Frontal cortex (tissue), 3 donors: ENCODE measurements at regions not wholly inside any gene's neighbourhood (a gene's known extent, or its start where the extent isn't known, plus 50 kb on each side); places are given as distances from the start of the nearest gene placed in this dataset.
"Not testable (repeated sequence)": the region's sequence is repeated elsewhere in the genome, so short reads cannot be mapped to it uniquely, and the experiment has no call there.

Experiments
- DNase-seq, 2 donors: peaks; one replicate each; pipeline ENCODE4 v3.0.0; 2012; ENCODE audit warnings: low spot score in 2 of 2
- FAIRE-seq: peaks from 2 replicates; lab custom pipeline; 2012; peaks lifted over from hg19 to GRCh38; lab: Jason Lieb, UNC
- donor health status: control.
- donor health status: control.
- donor health status: control.

DNA sequence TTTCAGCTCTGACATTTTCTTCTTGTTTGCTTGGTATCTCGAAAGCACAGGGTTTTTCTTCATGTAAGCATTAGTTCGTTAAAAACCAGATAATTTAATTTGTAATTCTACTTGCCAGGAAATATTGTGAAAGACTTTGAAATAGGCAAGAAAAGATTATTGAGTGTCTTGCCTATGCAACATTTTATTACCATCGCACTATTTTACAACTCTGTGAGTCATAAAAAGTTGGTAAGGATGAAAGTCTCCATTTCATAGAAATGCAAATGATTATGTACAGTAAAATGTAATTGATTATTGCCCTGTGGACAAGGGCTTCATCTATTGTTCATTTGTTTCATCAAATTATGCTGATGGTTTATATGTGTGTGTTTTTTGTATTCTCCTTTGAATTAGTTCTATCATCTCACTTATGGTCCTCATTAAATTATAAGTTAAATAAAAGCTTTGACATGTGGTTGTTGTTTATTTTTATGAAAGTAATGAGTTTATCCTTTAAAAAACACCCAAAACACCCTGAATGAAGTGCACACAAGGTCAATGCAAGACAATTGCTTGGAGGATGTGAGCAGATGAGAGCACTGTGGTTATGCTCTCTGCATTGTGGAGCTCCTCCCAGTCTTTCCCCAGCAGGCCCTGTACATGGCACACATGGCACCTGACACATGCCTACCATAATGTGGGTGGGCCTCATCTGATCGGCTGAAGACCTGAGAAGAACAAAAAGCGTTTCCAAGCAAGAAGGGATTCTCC lies 230.8 kb downstream of the CXCL12 start:
- DNase-seq = no peak
- FAIRE-seq = no peak

DNA sequence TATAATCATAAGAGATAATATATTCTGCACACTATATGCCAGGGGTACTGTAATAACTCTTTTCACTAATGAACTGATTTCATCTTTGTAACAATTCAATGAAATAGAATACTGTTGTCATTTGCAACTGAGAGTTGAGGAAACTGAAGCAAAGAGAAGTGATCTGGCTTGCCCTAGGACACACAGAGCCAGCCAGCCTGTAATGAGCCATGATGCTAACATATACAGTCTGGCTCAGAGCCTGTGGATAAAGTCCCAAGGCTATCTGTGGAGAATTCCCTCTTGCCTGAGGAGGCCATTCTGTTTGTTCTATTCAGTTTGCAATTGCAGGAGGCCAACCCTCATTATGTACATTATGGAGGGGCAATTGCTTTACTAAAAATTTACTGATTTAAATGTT lies 241.3 kb downstream of the CXCL12 start:
- no peak for DNase-seq

DNA sequence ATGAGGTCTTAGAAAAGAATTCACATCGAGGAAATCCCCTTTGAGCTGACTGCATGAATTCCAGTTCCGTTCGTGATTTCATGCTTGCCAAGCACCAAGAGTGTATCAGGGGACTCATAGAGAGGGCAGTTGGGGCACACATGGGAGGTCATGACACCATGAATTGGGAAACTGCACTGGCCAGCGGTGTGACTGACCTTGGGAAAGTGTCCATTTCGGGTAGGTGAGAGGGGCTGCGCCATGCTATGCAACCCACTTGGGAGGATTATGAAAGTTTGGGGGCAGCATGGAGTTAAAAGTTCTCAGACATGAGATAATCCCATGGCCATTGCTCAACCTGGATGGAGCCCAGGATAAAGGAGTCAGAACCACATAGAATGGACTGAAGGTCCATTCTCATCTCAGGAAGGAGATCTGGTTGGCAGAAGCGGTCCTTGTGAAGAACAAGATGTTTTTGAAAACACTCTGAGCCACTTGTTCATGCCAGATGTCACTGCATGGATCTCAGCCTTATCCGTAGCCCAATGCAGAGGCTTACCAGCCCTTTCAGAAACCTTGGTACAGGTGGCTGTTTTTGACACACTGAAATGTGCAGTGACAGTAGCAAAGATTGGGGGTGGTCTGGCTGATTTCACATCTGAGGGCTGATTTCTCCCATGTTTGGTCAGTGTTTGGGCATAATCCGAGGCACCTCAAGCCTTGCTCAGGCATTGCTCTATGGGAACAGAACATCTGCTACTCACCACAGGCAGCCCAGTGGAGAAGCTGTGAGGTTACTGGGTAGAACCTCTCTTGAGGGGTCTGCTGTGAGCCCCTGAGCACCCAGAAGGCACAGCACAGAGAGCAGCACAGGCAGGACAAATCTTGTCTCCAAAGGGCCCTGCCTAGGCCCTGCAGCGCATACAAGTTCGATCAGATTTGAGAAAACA lies 252.3 kb downstream of the CXCL12 start:
- DNase-seq (no peak), FAIRE-seq (no peak)

More for the DNA sequence above, 241.3 kb downstream of the CXCL12 start:
- FAIRE-seq = no peak

DNA sequence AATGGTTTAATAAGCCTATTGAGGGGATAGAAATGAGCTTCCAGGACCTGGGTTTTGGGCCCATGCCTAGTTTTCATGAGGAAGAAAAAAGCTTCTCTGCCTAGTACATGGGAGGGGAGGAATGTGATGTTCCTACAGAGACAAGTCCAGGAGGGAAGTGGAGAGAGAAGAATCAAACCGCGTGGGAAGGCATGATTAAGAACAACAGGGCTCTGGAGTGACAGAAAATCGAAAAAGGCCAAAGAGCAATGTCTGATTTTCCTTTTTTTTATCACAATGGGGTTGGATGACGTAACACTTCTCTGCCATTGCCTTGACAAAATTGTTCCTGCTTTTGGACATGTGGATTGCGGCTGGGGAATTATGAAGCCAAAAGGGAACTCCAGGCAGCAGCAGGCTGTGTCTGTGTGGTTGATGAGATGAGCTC lies 258.6 kb downstream of the CXCL12 start:
- DNase-seq = no peak
- FAIRE-seq = no peak

DNA sequence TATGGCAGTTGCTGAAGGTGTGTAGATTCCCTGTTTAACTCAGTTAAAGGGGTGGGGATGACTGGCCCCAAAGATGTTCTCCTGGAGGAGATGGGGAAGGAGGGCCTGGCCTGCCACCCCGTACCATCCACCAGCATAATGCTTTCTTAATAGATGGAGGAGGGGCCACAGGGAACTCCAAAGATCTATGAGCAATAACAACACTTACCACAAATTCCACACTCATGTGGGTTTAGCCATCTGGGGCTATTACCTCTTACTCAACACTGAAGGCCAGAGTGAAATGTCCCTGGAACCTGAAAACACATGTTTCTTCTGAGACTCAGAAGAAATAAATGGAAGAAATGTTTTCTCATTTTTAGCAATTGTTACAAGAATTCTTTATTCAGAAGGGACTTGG lies 259.0 kb downstream of the CXCL12 start:
- no peak for DNase-seq
- FAIRE-seq = no peak

DNA sequence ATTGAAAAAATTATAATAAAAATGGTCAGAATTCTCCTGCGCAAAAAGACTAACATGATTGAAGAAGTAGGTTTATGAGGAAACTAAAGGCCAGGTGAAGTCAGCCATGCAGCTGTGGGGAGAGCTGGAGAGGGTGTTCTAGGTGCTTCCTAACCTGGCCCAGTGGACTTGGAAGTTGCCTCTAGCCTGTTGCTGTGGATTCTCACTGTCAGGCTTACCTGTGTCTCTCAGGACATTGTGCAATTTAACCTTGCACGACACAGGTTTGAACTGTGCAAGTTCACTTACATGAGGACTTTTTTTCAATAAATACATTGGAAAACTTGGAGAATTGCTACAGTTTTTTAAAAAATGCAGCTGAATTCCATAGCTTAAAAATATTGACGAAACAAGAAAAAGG lies 266.4 kb downstream of the CXCL12 start:
- no peak for DNase-seq
- FAIRE-seq = no peak

DNA sequence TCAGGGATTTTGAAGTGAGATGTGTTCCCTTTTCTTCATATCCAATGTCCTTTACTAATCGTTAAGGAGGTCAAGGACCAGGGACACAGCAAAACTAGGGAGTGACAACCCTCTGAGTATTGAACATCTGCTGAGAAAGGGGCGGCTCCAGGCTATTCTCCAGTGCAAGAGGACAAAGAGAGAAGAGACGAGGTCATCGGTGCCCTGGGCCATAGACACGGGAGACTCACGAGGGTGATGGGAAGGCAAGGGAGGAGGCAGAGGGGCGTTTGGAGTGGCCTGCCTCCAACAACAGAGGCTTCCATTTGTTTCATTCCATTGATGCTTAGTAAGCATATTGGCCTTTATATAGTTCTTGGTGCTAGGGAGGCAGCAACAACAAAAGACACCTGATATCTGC lies 268.4 kb downstream of the CXCL12 start:
- no peak for FAIRE-seq
- no peak for DNase-seq

DNA sequence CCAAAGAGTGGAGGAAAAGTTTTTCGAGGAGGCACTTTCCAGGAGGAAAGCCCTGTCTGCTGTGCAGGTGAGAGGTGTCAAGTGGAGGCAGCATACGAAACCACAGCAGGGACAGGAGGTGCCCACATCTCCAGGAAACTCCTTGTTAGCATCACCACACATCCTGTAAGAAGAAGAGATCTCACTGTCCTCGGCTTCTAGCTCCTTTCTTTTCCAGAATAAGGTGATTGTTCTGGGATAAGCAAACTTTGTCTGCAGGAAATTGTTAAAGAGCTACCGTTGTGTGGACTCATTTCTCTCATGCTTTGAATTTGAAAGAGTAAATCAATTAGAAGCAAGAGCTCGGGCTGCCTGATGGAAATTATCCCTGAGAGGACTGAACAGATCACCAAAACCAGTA lies 269.4 kb downstream of the CXCL12 start:
- no peak for FAIRE-seq
- DNase-seq = no peak

DNA sequence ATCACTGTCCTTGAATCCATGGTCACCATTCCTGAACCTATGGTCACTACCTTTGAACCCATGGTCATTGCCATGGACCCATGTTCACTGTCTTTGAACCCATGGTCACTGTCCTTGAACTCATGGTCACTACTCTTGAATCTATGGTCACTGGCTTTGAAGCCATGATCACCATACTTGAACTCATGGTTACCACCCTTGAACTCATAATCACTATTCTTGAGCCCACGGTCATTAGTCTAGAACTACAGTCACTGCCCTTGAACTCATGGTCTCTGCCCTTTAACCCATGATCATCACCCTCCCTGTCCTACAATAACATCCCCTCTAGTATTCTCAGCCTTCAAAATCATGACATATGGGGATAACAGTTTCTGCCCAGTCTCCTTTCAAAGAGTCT lies 270.5 kb downstream of the CXCL12 start:
- FAIRE-seq (no peak), DNase-seq (no peak)

DNA sequence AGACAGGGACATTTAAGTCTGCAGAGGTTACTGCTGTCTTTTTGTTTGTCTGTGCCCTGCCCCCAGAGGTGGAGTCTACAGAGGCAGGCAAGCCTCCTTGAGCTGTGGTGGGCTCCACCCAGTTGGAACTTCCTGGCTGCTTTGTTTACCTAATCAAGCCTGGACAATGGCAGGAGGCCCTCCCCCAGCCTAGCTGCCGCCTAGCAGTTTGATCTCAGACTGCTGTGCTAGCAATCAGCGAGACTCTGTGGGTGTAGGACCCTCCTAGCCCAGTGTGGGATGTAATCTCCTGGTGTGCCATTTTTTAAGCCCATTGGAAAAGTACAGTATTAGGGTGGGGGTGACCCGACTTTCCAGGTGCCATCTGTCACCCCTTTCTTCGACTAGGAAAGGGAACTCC lies 272.6 kb downstream of the CXCL12 start:
- not testable (repeated sequence) for FAIRE-seq, DNase-seq

DNA sequence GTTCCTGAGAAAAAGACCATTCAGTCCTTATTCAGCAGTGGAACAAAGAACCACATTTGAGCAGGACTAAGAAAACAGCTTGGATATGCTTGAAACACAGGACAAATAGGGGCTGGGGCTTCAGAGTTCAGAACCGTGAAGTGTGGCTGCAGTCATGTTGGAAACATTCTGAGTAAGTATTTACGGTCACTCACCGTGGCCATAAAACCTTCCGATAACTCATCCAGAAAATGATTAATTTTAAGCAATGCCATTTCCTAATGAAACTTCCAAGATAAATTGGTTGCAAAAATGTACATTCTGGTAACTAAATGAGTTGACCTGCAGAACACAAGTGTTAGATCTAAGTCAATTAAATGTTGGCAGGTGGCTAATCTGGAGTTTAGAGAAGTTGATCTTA lies 279.2 kb downstream of the CXCL12 start:
- no peak for FAIRE-seq

DNA sequence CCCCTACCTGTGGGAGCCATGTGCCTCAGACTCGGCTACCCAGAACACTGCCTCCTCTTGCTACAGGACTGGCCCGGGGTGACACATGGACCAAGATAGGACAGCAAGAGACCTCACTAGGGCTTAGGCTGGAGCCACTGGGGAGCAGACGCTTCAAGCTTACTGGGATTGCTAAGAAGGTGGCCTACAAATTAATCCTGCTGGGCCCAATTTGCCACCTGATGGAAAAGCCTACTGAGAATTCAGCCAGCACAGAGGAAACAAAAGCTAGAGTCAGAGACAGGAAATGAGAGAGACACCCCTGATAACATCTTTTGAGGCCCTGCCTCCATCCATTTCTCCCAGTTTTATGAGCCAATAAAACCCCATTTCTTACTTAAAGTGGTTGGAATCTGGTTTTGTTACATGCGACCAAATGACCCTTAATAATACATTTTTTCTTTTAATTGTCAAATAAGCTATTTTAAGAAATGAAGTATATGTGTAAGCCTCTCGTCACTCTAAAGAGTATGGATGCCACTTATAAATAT lies 282.1 kb downstream of the CXCL12 start:
- DNase-seq = no peak
- FAIRE-seq = no peak

More for the DNA sequence above, 279.2 kb downstream of the CXCL12 start:
- DNase-seq = no peak

DNA sequence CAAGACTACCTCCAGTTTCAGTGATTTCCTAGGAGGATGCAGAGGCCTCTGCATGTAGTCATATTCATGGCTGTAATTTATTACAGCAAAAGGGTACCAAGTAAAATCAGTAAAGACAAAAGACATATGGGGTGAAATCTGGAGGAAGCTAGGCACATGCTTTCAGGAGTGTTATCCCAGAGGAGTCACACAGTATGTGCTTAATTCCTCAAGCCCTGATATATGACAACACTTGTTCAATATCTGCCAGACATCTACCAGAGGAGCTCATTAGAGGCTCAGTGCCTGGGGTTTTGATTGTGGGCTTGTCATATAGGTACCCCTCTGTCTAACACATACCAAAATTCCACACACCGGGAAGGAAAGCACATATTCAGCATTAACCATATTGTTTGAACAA lies 283.8 kb downstream of the CXCL12 start:
- DNase-seq (no peak), FAIRE-seq (no peak)

DNA sequence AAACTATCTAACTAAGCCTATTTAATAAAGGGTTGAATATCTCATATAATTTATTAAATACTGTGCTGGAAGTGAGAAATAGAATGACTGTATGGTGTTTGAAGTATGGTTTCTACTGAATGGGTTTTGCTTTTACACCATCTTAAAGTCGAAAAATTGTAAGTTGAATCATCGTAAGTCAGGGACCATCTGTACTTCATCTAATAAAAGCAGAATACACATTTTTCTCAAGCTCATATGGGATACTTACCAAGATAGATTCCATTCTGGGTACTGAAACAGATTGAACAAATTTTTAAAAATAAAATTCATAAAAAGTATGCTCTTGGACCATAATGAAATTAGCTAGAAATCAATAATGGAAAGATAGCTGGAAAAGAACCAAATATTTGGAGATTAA lies 285.4 kb downstream of the CXCL12 start:
- FAIRE-seq = no peak
- no peak for DNase-seq

DNA sequence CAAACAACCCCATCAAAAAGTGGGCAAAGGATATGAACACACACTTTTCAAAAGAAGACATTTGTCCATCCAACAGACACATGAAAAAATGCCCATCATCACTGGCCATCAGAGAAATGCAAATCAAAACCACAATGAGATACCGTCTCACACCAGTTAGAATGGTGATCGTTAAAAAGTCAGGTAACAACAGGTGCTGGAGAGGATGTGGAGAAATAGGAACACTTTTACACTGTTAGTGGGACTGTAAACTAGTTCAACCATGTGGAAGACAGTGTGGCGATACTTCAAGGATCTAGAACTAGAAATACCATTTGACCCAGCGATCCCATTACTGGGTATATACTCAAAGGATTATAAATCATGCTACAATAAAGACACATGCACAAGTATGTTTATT lies 288.7 kb downstream of the CXCL12 start:
- DNase-seq, FAIRE-seq: not testable (repeated sequence)

DNA sequence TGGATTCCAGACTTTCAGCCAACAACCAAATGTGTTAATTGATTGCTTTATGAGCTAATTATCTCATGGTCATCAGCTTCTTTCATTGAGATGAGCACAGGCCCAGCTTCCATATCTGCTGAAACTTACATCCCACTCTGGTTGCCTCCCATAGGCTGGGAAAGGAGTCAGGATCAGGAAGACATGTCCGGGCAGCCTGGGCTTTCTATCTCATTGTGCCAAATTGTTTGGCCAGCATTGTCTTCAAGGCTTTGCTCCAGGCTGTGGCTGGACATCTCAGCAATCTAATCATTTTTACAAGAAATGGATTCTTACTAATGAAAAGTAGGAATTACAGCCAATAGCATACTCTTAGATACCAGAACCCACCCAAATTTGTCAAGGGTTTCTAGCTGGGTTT lies 295.2 kb downstream of the CXCL12 start:
- DNase-seq (no peak), FAIRE-seq (no peak)

DNA sequence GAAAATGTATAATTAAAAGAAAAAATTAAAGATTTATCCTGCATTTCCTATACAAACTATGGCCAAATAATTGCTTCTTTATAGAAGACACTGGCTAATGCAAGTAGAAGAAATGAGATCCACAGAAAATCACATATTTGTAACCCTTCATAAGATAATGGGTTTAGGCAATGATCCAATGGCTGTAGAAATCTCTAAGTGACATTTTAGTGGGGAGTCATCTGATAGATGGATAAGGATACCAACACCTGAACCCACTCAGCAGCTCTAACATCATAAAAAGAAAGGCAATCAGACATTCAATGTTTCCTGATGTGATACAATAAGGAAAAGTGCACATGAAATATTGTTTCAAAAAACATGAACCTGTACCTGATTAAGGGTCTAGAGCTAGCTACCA lies 297.5 kb downstream of the CXCL12 start:
- DNase-seq = no peak
- no peak for FAIRE-seq

DNA sequence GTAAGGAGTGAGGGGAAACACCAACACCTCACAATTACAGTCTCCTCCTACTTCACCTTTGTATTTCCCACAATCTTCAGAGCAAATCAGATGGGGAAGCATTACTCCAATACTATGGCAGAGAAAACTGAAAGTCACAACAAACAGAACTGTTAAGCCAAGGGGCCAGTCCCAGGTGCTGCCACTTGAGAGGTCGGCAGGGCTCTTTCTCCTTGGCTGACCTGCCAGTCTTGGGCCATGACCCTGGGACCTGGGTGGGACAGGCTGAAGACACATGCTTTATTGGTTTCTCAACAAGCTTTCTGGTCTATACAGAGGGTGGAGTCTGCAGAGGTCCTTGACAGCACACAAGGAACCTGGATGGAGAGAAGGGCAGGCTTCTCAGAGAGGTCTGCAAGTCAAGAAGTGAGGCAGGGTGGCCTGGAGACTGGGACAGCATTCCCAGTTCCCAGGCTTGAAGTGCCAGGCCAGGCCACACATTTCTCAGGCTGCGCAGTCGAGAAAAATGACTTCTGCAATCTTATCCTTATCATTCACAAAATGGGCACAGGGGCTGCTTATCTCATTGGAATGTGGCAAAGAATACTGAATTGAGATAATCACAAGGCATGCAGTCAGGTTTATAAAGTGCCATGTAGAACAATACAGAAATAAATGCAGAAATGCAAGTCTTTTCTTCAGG lies 301.0 kb downstream of the CXCL12 start:
- no peak for FAIRE-seq
- no peak for DNase-seq

DNA sequence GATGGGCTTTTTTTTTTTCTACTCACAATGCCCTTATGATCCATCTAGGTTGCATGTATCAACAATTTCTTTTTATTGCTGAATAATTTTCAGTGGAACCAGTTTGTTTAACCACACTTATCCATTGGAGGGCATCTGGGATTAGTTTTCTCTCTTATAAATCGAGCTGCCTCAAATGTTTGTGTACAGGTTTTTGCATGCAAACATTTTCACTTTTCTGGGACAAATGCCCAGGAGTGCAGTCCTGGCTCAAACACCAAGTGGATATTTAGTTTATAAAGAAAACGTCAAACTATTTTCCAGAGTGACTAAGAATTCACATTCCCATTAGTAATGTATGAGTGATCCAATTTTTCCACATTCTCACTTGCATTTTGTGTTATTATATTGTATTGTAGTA lies 313.4 kb downstream of the CXCL12 start:
- FAIRE-seq (no peak), DNase-seq (no peak)

DNA sequence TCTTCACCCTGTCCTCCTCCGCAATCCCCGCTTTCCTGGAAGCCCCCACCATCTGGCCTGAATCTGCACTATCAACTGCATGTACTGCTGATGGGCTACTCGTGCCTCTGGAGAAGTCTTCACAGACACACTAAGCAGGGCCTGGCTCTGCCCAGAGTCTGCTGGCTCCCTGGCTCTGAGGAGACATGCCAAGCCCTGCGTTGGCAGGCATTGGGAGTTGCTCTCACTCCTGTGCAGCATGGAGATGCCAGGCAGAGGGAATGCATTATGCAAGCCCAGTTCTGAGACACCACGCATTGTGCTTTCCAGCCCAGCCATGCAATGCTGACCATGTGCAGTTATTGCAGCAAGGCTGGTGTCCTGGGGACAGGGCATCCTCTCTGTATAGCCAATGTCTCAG lies 314.6 kb downstream of the CXCL12 start:
- FAIRE-seq = no peak
- DNase-seq = no peak
